ENCODE measurements at regions not wholly inside any gene's neighbourhood (a gene's known extent, or its start where the extent isn't known, plus 50 kb on each side); places are given as distances from the start of the nearest gene placed in this dataset.
A peak's percentile ranks its signal among the peaks of the same experiment; 100 is the strongest.

- WGBS, 3 donors, result 90 to 93% (median 92%) methylated on average over 4 of the region's 4 CpGs
- H3K9me3 ChIP-seq (ENCODE audit: control insufficient read depth in 2 of 2, insufficient read depth in 1 of 2, low read depth in 1 of 2, low read length in 1 of 2), result no peaks in the 10 kb centered on the region
- no peak for DNase-seq
- no peaks in the 10 kb centered on the region for H3K36me3 ChIP-seq (ENCODE audit: control insufficient read depth in 3 of 3, insufficient read depth in 2 of 3, low read depth in 1 of 3, low read length in 3 of 3)
- no peaks in the 10 kb centered on the region for H3K27me3 ChIP-seq (ENCODE audit: control insufficient read depth in 3 of 3, insufficient read depth in 3 of 3, low read length in 3 of 3)
- H3K27ac ChIP-seq (ENCODE audit: low read depth in 1 of 3, low read length in 2 of 3), result no peak overlapping the region
- H3K4me1 ChIP-seq (ENCODE audit: control insufficient read depth in 3 of 3, insufficient read depth in 2 of 3, low read depth in 1 of 3, low read length in 2 of 3), result peaks cover 20 to 34% (median 29%) of the 10 kb centered on the region in 3 donors
- FAIRE-seq, result no peak
- H3K4me3 ChIP-seq (ENCODE audit: low read depth in 1 of 3, low read length in 3 of 3), result no peak overlapping the region
Observed at GRCh38 chr6:157759028-157759427, 64.0 kb upstream of the SNX9 start.

- peaks cover 20 to 45% (median 30%) of the 10 kb centered on the region in 3 donors for H3K4me1 ChIP-seq (ENCODE audit: control insufficient read depth in 3 of 3, insufficient read depth in 2 of 3, low read depth in 1 of 3, low read length in 2 of 3)
- H3K36me3 ChIP-seq (ENCODE audit: control insufficient read depth in 3 of 3, insufficient read depth in 2 of 3, low read depth in 1 of 3, low read length in 3 of 3), result no peaks in the 10 kb centered on the region
- H3K27me3 ChIP-seq (ENCODE audit: control insufficient read depth in 3 of 3, insufficient read depth in 3 of 3, low read length in 3 of 3), result no peaks in the 10 kb centered on the region
- peak overlapping the region in 1 of 3 donors; percentile 81 for H3K27ac ChIP-seq (ENCODE audit: low read depth in 1 of 3, low read length in 2 of 3)
- DNase-seq, result peak in 1 of 2 donors; percentile 38
- FAIRE-seq, result no peak
- no peak overlapping the region for H3K4me3 ChIP-seq (ENCODE audit: low read depth in 1 of 3, low read length in 3 of 3)
- no peaks in the 10 kb centered on the region for H3K9me3 ChIP-seq (ENCODE audit: control insufficient read depth in 2 of 2, insufficient read depth in 1 of 2, low read depth in 1 of 2, low read length in 1 of 2)
- WGBS, 3 donors, result 83 to 94% (median 84%) methylated on average over 6 of the region's 6 CpGs
Observed at GRCh38 chr6:157760137-157760536, 62.9 kb upstream of the SNX9 start.

- Histone ChIP-seq H3K36me3 (ENCODE audit: control insufficient read depth in 3 of 3, insufficient read depth in 2 of 3, low read depth in 1 of 3, low read length in 3 of 3) (no peaks in the 10 kb centered on the region), H3K9me3 (ENCODE audit: control insufficient read depth in 2 of 2, insufficient read depth in 1 of 2, low read depth in 1 of 2, low read length in 1 of 2) (no peaks in the 10 kb centered on the region), H3K4me1 (ENCODE audit: control insufficient read depth in 3 of 3, insufficient read depth in 2 of 3, low read depth in 1 of 3, low read length in 2 of 3) (peaks cover 20 to 45% (median 30%) of the 10 kb centered on the region in 3 donors), H3K4me3 (ENCODE audit: low read depth in 1 of 3, low read length in 3 of 3) (no peak overlapping the region), H3K27ac (ENCODE audit: low read depth in 1 of 3, low read length in 2 of 3) (peak overlapping the region in 2 of 3 donors; percentile 2 to 81), H3K27me3 (ENCODE audit: control insufficient read depth in 3 of 3, insufficient read depth in 3 of 3, low read length in 3 of 3) (no peaks in the 10 kb centered on the region)
- FAIRE-seq (no peak), DNase-seq (no peak)
- 73 to 77% (median 76%) methylated on average over 7 of the region's 7 CpGs for WGBS, 3 donors
Observed at GRCh38 chr6:157760589-157761330, 62.3 kb upstream of the SNX9 start.

- WGBS, 3 donors, result 56 to 74% (median 72%) methylated on average over 12 of the region's 12 CpGs
- no peaks in the 10 kb centered on the region for H3K9me3 ChIP-seq (ENCODE audit: control insufficient read depth in 2 of 2, insufficient read depth in 1 of 2, low read depth in 1 of 2, low read length in 1 of 2)
- H3K27me3 ChIP-seq (ENCODE audit: control insufficient read depth in 3 of 3, insufficient read depth in 3 of 3, low read length in 3 of 3), result no peaks in the 10 kb centered on the region
- H3K4me1 ChIP-seq (ENCODE audit: control insufficient read depth in 3 of 3, insufficient read depth in 2 of 3, low read depth in 1 of 3, low read length in 2 of 3), result peaks cover 20 to 45% (median 30%) of the 10 kb centered on the region in 3 donors
- DNase-seq, result peak; percentile 21 to 37
- H3K4me3 ChIP-seq (ENCODE audit: low read depth in 1 of 3, low read length in 3 of 3), result no peak overlapping the region
- peak overlapping the region in 2 of 3 donors; percentile 2 to 81 for H3K27ac ChIP-seq (ENCODE audit: low read depth in 1 of 3, low read length in 2 of 3)
- no peak for FAIRE-seq
- H3K36me3 ChIP-seq (ENCODE audit: control insufficient read depth in 3 of 3, insufficient read depth in 2 of 3, low read depth in 1 of 3, low read length in 3 of 3), result no peaks in the 10 kb centered on the region
Observed at GRCh38 chr6:157761331-157761921, 61.6 kb upstream of the SNX9 start.

GRCh38 chr6:157761926-157762325 is 61.1 kb upstream of the SNX9 start:
- no peaks in the 10 kb centered on the region for H3K27me3 ChIP-seq (ENCODE audit: control insufficient read depth in 3 of 3, insufficient read depth in 3 of 3, low read length in 3 of 3)
- 24 to 71% (median 47%) methylated on average over 12 to 13 of the region's 13 CpGs for WGBS, 3 donors
- DNase-seq, result peak; percentile 47 to 50
- FAIRE-seq, result no peak
- no peaks in the 10 kb centered on the region for H3K9me3 ChIP-seq (ENCODE audit: control insufficient read depth in 2 of 2, insufficient read depth in 1 of 2, low read depth in 1 of 2, low read length in 1 of 2)
- H3K4me1 ChIP-seq (ENCODE audit: control insufficient read depth in 3 of 3, insufficient read depth in 2 of 3, low read depth in 1 of 3, low read length in 2 of 3), result peaks cover 20 to 43% (median 28%) of the 10 kb centered on the region in 3 donors
- peak overlapping the region in 2 of 3 donors; percentile 81 to 94 for H3K27ac ChIP-seq (ENCODE audit: low read depth in 1 of 3, low read length in 2 of 3)
- H3K36me3 ChIP-seq (ENCODE audit: control insufficient read depth in 3 of 3, insufficient read depth in 2 of 3, low read depth in 1 of 3, low read length in 3 of 3), result no peaks in the 10 kb centered on the region
- H3K4me3 ChIP-seq (ENCODE audit: low read depth in 1 of 3, low read length in 3 of 3), result no peak overlapping the region

GRCh38 chr6:157762636-157763035 is 60.4 kb upstream of the SNX9 start:
- Histone ChIP-seq H3K4me3 (ENCODE audit: low read depth in 1 of 3, low read length in 3 of 3) (no peak overlapping the region), H3K27me3 (ENCODE audit: control insufficient read depth in 3 of 3, insufficient read depth in 3 of 3, low read length in 3 of 3) (no peaks in the 10 kb centered on the region), H3K4me1 (ENCODE audit: control insufficient read depth in 3 of 3, insufficient read depth in 2 of 3, low read depth in 1 of 3, low read length in 2 of 3) (peaks cover 20 to 39% (median 25%) of the 10 kb centered on the region in 3 donors), H3K36me3 (ENCODE audit: control insufficient read depth in 3 of 3, insufficient read depth in 2 of 3, low read depth in 1 of 3, low read length in 3 of 3) (no peaks in the 10 kb centered on the region), H3K27ac (ENCODE audit: low read depth in 1 of 3, low read length in 2 of 3) (peak overlapping the region; percentile 61 to 95 (median 94)), H3K9me3 (ENCODE audit: control insufficient read depth in 2 of 2, insufficient read depth in 1 of 2, low read depth in 1 of 2, low read length in 1 of 2) (no peaks in the 10 kb centered on the region)
- no peak for DNase-seq
- FAIRE-seq, result no peak
- 29 to 49% (median 40%) methylated on average over 7 of the region's 7 CpGs for WGBS, 3 donors

GRCh38 chr6:157763129-157763903 is 59.7 kb upstream of the SNX9 start:
- Histone ChIP-seq H3K27me3 (ENCODE audit: control insufficient read depth in 3 of 3, insufficient read depth in 3 of 3, low read length in 3 of 3) (no peaks in the 10 kb centered on the region), H3K4me1 (ENCODE audit: control insufficient read depth in 3 of 3, insufficient read depth in 2 of 3, low read depth in 1 of 3, low read length in 2 of 3) (peaks cover 20 to 39% (median 25%) of the 10 kb centered on the region in 3 donors), H3K36me3 (ENCODE audit: control insufficient read depth in 3 of 3, insufficient read depth in 2 of 3, low read depth in 1 of 3, low read length in 3 of 3) (no peaks in the 10 kb centered on the region), H3K27ac (ENCODE audit: low read depth in 1 of 3, low read length in 2 of 3) (peak overlapping the region; percentile 91 to 95 (median 94)), H3K9me3 (ENCODE audit: control insufficient read depth in 2 of 2, insufficient read depth in 1 of 2, low read depth in 1 of 2, low read length in 1 of 2) (no peaks in the 10 kb centered on the region), H3K4me3 (ENCODE audit: low read depth in 1 of 3, low read length in 3 of 3) (no peak overlapping the region)
- DNase-seq (peak; percentile 98 to 99), FAIRE-seq (no peak)
- WGBS, 3 donors, result 17 to 55% (median 34%) methylated on average over 13 of the region's 13 CpGs

GRCh38 chr6:157763904-157764177 is 59.2 kb upstream of the SNX9 start:
- no peaks in the 10 kb centered on the region for H3K9me3 ChIP-seq (ENCODE audit: control insufficient read depth in 2 of 2, insufficient read depth in 1 of 2, low read depth in 1 of 2, low read length in 1 of 2)
- 20 to 47% (median 20%) methylated on average over 3 of the region's 3 CpGs for WGBS, 3 donors
- no peaks in the 10 kb centered on the region for H3K27me3 ChIP-seq (ENCODE audit: control insufficient read depth in 3 of 3, insufficient read depth in 3 of 3, low read length in 3 of 3)
- no peak for FAIRE-seq
- DNase-seq, result no peak
- H3K4me3 ChIP-seq (ENCODE audit: low read depth in 1 of 3, low read length in 3 of 3), result no peak overlapping the region
- H3K27ac ChIP-seq (ENCODE audit: low read depth in 1 of 3, low read length in 2 of 3), result peak overlapping the region; percentile 91 to 95 (median 94)
- peaks cover 20 to 39% (median 25%) of the 10 kb centered on the region in 3 donors for H3K4me1 ChIP-seq (ENCODE audit: control insufficient read depth in 3 of 3, insufficient read depth in 2 of 3, low read depth in 1 of 3, low read length in 2 of 3)
- no peaks in the 10 kb centered on the region for H3K36me3 ChIP-seq (ENCODE audit: control insufficient read depth in 3 of 3, insufficient read depth in 2 of 3, low read depth in 1 of 3, low read length in 3 of 3)

Data from small intestine (tissue), 7 donors.